Fibroblast of skin of right quadriceps (primary cell): ENCODE measurements at regions not wholly inside any gene's neighbourhood (a gene's known extent, or its start where the extent isn't known, plus 50 kb on each side); places are given as distances from the start of the nearest gene placed in this dataset.

ENCODE experiments used
- DNase-seq: peaks from one replicate; pipeline ENCODE4 v3.0.0-alpha.2; 2013

DNA sequence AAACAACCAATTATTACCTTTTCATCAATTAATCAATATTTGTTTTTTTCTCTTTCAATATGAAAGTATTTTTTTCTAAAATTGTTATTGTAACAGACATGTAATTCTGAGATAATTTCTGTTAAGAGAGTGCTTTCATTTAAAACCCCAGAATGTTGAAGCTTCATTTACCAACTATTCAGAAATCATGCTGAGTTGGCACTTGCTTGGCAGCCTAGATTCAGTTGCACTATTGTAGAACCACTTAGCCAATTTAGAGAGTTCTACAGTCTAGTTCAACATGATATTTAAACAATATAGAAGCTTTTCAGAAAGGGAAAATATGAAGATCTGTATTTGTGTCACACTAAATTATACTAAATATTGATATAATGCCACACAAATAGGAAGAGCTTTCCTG, 56.1 kb upstream of the NKAIN2 start:
- DNase-seq = no peak

GRCh38 chr6:123745895-123746294, 57.8 kb upstream of the NKAIN2 start:
- peak; percentile 49 for DNase-seq

- DNase-seq = no peak
These were observed 58.8 kb upstream of the NKAIN2 start for GRCh38 chr6:123744840-123745239.

- peak; percentile 15 for DNase-seq
These were observed 61.0 kb upstream of the NKAIN2 start for GRCh38 chr6:123742626-123743025.

GRCh38 chr6:123733180-123733579, 70.5 kb upstream of the NKAIN2 start:
- DNase-seq = no peak

GRCh38 chr6:123716506-123716905, 79.8 kb upstream of the TRDN start:
- DNase-seq = no peak

DNA sequence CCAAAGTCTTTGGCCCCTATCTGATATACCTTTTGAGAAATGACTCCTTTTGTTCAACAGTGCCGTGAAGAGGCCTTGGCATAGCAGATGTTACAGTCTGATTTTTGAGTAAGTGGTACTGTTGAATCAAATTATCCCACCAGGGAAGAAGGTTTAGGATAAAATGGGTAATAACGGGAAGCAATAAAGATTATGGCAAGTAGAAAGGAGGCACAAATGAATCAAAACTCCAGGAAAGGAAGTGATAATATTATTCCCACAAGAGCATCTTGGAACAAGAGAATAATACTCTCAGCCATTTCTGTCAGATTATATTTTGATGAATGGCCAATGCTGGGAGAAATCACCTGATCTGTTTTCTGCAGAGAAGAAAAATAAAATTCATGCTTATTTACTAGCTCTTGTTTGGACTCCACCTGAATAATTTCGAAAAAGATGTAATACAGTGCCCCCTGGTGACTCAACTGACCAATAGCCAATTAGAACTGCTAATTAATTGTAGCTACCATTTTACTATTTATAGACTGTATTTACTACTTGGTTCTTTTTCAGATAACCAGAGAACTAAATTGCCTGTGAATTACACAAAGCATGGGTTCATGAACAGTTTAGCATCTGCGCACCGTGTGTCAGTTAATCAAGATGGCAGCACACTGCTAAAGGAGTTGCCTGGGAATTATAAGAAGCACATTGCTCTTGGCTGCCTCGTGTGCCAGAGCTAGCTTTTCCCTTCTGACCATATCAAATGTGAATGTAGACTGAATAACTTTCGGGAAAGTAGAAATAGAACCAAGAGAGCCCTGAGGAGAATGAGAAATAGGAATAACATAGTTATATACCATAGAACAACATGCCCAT, 78.5 kb upstream of the TRDN start:
- DNase-seq = peak; percentile 7

- DNase-seq = no peak
These were observed 76.1 kb upstream of the TRDN start for GRCh38 chr6:123712831-123713230.

DNA sequence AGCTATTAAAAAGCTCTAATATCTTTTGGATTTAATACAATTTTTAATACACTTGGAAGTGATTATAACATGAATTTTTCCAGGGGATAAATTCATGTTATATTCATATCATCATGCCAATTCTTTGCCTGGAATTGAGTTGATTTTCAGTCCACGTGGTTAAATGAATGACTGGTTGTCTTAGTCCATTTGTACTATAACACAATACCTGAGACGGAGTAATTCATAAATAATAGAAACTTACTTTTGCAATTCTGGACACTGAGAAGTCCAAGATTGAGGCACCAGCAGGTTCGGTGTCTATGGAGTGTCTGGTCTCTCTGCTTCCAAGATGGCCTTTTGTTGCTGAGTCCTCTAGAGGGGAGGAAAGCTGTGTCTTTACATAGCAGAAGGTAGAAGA, 66.2 kb upstream of the TRDN start:
- no peak for DNase-seq

GRCh38 chr6:123687864-123688263, 51.1 kb upstream of the TRDN start:
- no peak for DNase-seq
